D721Med (cell line): ENCODE measurements at regions not wholly inside any gene's neighbourhood (a gene's known extent, or its start where the extent isn't known, plus 50 kb on each side); places are given as distances from the start of the nearest gene placed in this dataset.

Experiments used
- DNase-seq: peaks from one replicate; pipeline ENCODE4 v3.0.0; 2011; ENCODE audit warnings: low spot score; ENCODE audit not compliant: insufficient read length
- FAIRE-seq: peaks from 2 replicates; lab custom pipeline; 2011; peaks lifted over from hg19 to GRCh38; lab: Jason Lieb, UNC
- CTCF ChIP-seq: IDR thresholded peaks from 2 replicates; pipeline ENCODE4 v1.5.1; 2012; ENCODE audit warnings: mild to moderate bottlenecking, control low read depth; ENCODE audit not compliant: insufficient read depth; ENCODE audit errors: missing control alignments

- FAIRE-seq (no peak), DNase-seq (no peak)
- no peak for TF ChIP-seq CTCF
These were observed 404.1 kb downstream of the RAPGEF2 start for GRCh38 chr4:159506801-159507517.

- FAIRE-seq (no peak), DNase-seq (no peak)
- TF ChIP-seq CTCF = no peak
These were observed 406.1 kb downstream of the RAPGEF2 start for GRCh38 chr4:159508917-159509500.

DNA sequence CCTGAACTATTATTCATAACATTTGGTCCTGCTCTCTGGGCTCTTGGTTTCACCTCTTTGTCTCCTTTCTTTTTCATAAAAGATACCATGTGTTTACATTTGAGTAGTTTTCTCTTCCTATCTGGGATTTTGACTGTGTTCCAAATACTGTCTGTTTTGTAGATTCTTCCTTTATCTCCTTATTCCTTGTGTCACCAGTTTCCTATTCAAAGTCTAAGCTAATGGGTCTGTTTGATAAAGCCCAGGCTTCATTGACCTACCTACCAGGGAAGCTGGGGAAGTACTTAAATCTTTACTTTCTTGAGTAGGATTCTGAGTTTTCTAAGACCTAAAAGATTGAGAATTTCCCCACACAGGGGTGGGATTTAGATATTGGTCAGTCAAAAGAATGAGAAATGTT lies 409.5 kb downstream of the RAPGEF2 start:
- FAIRE-seq (no peak), DNase-seq (no peak)
- TF ChIP-seq CTCF = no peak

- DNase-seq (no peak), FAIRE-seq (no peak)
- TF ChIP-seq CTCF = no peak
These were observed 412.6 kb downstream of the RAPGEF2 start for GRCh38 chr4:159515314-159516025.

DNA sequence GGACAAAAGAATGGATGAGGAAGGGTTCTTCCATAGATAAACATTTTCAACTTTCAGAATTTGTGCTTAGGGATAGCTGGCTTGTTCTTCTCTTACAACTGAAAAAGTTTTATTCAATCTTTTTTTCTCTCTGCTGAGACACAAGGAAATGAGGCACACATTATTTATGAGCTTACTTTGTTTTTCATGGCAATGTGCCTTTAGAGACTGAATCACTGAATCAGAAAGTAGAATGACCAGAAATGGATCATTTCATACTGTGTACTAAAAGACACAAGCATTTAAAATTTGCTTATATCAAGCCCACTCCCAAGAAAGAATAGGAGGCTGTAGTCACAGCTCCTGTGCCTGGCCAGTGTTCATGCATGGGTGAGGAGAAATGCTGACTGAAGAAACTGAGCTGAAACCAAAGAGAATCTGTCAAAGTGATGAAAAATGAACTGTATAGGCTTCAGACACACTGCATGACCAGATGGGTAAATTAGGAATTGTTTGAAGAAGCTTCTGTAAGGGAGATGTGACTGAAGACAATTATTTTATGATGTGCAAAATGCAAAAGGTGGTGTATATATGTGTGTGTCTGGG lies 413.8 kb downstream of the RAPGEF2 start:
- no peak for TF ChIP-seq CTCF
- DNase-seq (no peak), FAIRE-seq (no peak)

- DNase-seq (no peak), FAIRE-seq (no peak)
- TF ChIP-seq CTCF = no peak
These were observed 417.2 kb downstream of the RAPGEF2 start for GRCh38 chr4:159520074-159520473.
